ENCODE measurements at regions not wholly inside any gene's neighbourhood (a gene's known extent, or its start where the extent isn't known, plus 50 kb on each side); places are given as distances from the start of the nearest gene placed in this dataset.

GRCh38 chr2:171244466-171244969 lies 83.8 kb upstream of the TLK1 start:
- no peaks in the 10 kb centered on the region for H3K27me3 ChIP-seq (ENCODE audit: control insufficient read depth in 2 of 2, insufficient read depth in 2 of 2, low read length in 2 of 2)
- H3K9ac ChIP-seq (ENCODE audit: low read depth in 1 of 2, low read length in 2 of 2) = no peak overlapping the region
- H3K27ac ChIP-seq (ENCODE audit: low read depth in 2 of 2, low read length in 2 of 2) = no peak overlapping the region
- no peaks in the 10 kb centered on the region for H3K36me3 ChIP-seq (ENCODE audit: control insufficient read depth in 2 of 2, insufficient read depth in 2 of 2, low read length in 2 of 2)
- peaks cover 0 to 7% of the 10 kb centered on the region in 2 donors for H3K9me3 ChIP-seq (ENCODE audit: control insufficient read depth in 2 of 2, low read length in 2 of 2)
- H3K4me1 ChIP-seq (ENCODE audit: control insufficient read depth in 2 of 2, insufficient read depth in 2 of 2, low read length in 2 of 2) = no peaks in the 10 kb centered on the region
- H3K4me3 ChIP-seq (ENCODE audit: low read length in 2 of 2) = no peak overlapping the region

- Histone ChIP-seq H3K4me1 (ENCODE audit: control insufficient read depth in 2 of 2, insufficient read depth in 2 of 2, low read length in 2 of 2) (no peaks in the 10 kb centered on the region), H3K27me3 (ENCODE audit: control insufficient read depth in 2 of 2, insufficient read depth in 2 of 2, low read length in 2 of 2) (no peaks in the 10 kb centered on the region), H3K4me3 (ENCODE audit: low read length in 2 of 2) (no peak overlapping the region), H3K9ac (ENCODE audit: low read depth in 1 of 2, low read length in 2 of 2) (no peak overlapping the region), H3K9me3 (ENCODE audit: control insufficient read depth in 2 of 2, low read length in 2 of 2) (peaks cover 0 to 7% of the 10 kb centered on the region in 2 donors), H3K27ac (ENCODE audit: low read depth in 2 of 2, low read length in 2 of 2) (no peak overlapping the region), H3K36me3 (ENCODE audit: control insufficient read depth in 2 of 2, insufficient read depth in 2 of 2, low read length in 2 of 2) (no peaks in the 10 kb centered on the region)
These were observed 81.1 kb upstream of the TLK1 start for GRCh38 chr2:171241771-171242170.

- H3K27me3 ChIP-seq (ENCODE audit: control insufficient read depth in 2 of 2, insufficient read depth in 2 of 2, low read length in 2 of 2) = no peaks in the 10 kb centered on the region
- no peak overlapping the region for H3K9ac ChIP-seq (ENCODE audit: low read depth in 1 of 2, low read length in 2 of 2)
- no peak overlapping the region for H3K4me3 ChIP-seq (ENCODE audit: low read length in 2 of 2)
- no peaks in the 10 kb centered on the region for H3K9me3 ChIP-seq (ENCODE audit: control insufficient read depth in 2 of 2, low read length in 2 of 2)
- no peaks in the 10 kb centered on the region for H3K36me3 ChIP-seq (ENCODE audit: control insufficient read depth in 2 of 2, insufficient read depth in 2 of 2, low read length in 2 of 2)
- H3K4me1 ChIP-seq (ENCODE audit: control insufficient read depth in 2 of 2, insufficient read depth in 2 of 2, low read length in 2 of 2) = no peaks in the 10 kb centered on the region
- no peak overlapping the region for H3K27ac ChIP-seq (ENCODE audit: low read depth in 2 of 2, low read length in 2 of 2)
These were observed 78.3 kb upstream of the TLK1 start for GRCh38 chr2:171238946-171239345.

- Histone ChIP-seq H3K4me3 (ENCODE audit: low read length in 2 of 2) (no peak overlapping the region), H3K27ac (ENCODE audit: low read depth in 2 of 2, low read length in 2 of 2) (no peak overlapping the region), H3K4me1 (ENCODE audit: control insufficient read depth in 2 of 2, insufficient read depth in 2 of 2, low read length in 2 of 2) (no peaks in the 10 kb centered on the region), H3K36me3 (ENCODE audit: control insufficient read depth in 2 of 2, insufficient read depth in 2 of 2, low read length in 2 of 2) (no peaks in the 10 kb centered on the region), H3K9ac (ENCODE audit: low read depth in 1 of 2, low read length in 2 of 2) (no peak overlapping the region), H3K27me3 (ENCODE audit: control insufficient read depth in 2 of 2, insufficient read depth in 2 of 2, low read length in 2 of 2) (no peaks in the 10 kb centered on the region), H3K9me3 (ENCODE audit: control insufficient read depth in 2 of 2, low read length in 2 of 2) (no peaks in the 10 kb centered on the region)
These were observed 77.2 kb upstream of the TLK1 start for GRCh38 chr2:171237751-171238505.

- no peaks in the 10 kb centered on the region for H3K27me3 ChIP-seq (ENCODE audit: control insufficient read depth in 2 of 2, insufficient read depth in 2 of 2, low read length in 2 of 2)
These were observed 74.7 kb upstream of the TLK1 start for GRCh38 chr2:171235262-171235881.

DNA sequence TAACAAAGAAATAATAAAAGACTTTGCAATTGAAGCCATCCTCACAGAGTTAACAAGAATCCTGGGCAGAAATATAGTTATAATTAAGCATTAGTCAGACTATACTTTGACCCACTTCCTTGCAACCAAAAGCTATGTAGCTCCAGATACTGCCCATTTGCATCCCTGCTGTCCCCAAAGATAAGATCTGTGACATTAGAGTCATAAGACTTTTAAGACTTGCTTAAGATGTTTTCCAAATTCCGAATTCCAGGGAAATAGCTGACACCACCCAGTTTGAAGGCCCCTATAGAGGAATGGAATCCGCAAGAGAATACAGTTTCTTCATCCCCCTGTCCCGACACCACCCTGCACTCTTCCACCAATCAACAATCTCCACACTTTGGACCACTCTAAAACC lies 69.5 kb upstream of the TLK1 start:
- Histone ChIP-seq H3K9me3 (ENCODE audit: control insufficient read depth in 2 of 2, low read length in 2 of 2) (no peaks in the 10 kb centered on the region), H3K27ac (ENCODE audit: low read depth in 2 of 2, low read length in 2 of 2) (no peak overlapping the region), H3K27me3 (ENCODE audit: control insufficient read depth in 2 of 2, insufficient read depth in 2 of 2, low read length in 2 of 2) (no peaks in the 10 kb centered on the region)

More at GRCh38 chr2:171235262-171235881, 74.7 kb upstream of the TLK1 start:
- H3K36me3 ChIP-seq (ENCODE audit: control insufficient read depth in 2 of 2, insufficient read depth in 2 of 2, low read length in 2 of 2) = no peaks in the 10 kb centered on the region
- no peak overlapping the region for H3K27ac ChIP-seq (ENCODE audit: low read depth in 2 of 2, low read length in 2 of 2)
- no peak overlapping the region for H3K9ac ChIP-seq (ENCODE audit: low read depth in 1 of 2, low read length in 2 of 2)
- no peak overlapping the region for H3K4me3 ChIP-seq (ENCODE audit: low read length in 2 of 2)
- no peaks in the 10 kb centered on the region for H3K9me3 ChIP-seq (ENCODE audit: control insufficient read depth in 2 of 2, low read length in 2 of 2)
- no peaks in the 10 kb centered on the region for H3K4me1 ChIP-seq (ENCODE audit: control insufficient read depth in 2 of 2, insufficient read depth in 2 of 2, low read length in 2 of 2)

DNA sequence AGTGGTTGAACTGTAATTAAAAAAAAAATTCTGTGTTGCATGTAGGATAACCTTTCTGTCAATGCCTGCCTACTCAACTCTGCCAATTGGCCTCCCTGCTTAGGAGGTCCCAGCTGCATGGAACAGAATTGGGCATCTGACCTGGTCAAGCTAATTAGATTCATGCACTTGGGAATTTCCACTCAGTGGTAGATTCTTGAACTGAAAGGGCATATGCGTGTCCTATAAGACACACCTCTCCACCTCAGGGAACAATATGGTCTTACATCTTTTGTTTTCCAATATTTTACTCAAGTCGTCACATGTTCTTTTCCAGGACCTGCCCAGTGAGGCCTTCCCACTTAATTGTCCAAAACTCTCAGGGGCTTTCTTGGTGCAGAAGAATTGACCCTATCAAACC lies 68.1 kb upstream of the TLK1 start:
- no peak overlapping the region for H3K27ac ChIP-seq (ENCODE audit: low read depth in 2 of 2, low read length in 2 of 2)
- H3K9me3 ChIP-seq (ENCODE audit: control insufficient read depth in 2 of 2, low read length in 2 of 2) = no peaks in the 10 kb centered on the region
- H3K4me3 ChIP-seq (ENCODE audit: low read length in 2 of 2) = no peak overlapping the region
- no peaks in the 10 kb centered on the region for H3K36me3 ChIP-seq (ENCODE audit: control insufficient read depth in 2 of 2, insufficient read depth in 2 of 2, low read length in 2 of 2)
- no peaks in the 10 kb centered on the region for H3K4me1 ChIP-seq (ENCODE audit: control insufficient read depth in 2 of 2, insufficient read depth in 2 of 2, low read length in 2 of 2)
- H3K27me3 ChIP-seq (ENCODE audit: control insufficient read depth in 2 of 2, insufficient read depth in 2 of 2, low read length in 2 of 2) = no peaks in the 10 kb centered on the region
- no peak overlapping the region for H3K9ac ChIP-seq (ENCODE audit: low read depth in 1 of 2, low read length in 2 of 2)

More for the DNA sequence above, 69.5 kb upstream of the TLK1 start:
- Histone ChIP-seq H3K4me3 (ENCODE audit: low read length in 2 of 2) (no peak overlapping the region), H3K4me1 (ENCODE audit: control insufficient read depth in 2 of 2, insufficient read depth in 2 of 2, low read length in 2 of 2) (no peaks in the 10 kb centered on the region), H3K9ac (ENCODE audit: low read depth in 1 of 2, low read length in 2 of 2) (no peak overlapping the region), H3K36me3 (ENCODE audit: control insufficient read depth in 2 of 2, insufficient read depth in 2 of 2, low read length in 2 of 2) (no peaks in the 10 kb centered on the region)

DNA sequence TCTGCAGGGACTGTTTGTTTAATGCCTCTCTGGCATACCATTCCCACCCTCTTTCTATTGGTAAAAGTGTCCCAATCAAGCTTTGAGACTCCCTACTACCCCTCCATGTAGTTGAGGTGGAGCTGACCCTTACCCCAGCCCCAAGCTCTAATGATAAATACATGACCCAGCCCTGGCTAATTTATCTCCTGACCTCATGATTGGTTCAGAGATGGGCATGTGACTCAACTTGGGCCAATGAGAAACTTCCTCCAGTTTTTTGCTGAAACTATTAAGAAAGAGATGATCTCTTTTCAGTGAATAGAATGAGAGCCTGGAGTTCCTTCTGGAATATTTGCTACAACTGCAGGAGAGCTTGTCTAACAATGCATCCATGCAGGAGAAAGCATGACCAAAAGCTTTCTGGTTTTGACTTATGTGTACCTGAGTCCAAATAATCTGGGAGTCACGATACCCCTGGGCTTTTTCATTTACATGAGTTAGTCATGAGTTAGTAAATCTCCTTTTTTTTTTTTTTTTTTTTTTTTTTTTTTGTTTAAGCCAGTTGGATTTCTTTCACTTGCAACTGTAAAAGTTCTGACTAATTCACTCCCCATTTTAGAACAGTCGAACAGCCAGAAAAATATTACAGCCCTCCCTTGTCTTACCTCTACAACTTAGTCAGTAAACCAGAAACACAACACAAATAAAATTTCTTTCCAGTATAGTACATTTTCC lies 66.5 kb upstream of the TLK1 start:
- Histone ChIP-seq H3K27ac (ENCODE audit: low read depth in 2 of 2, low read length in 2 of 2) (no peak overlapping the region), H3K4me3 (ENCODE audit: low read length in 2 of 2) (no peak overlapping the region), H3K9me3 (ENCODE audit: control insufficient read depth in 2 of 2, low read length in 2 of 2) (no peaks in the 10 kb centered on the region), H3K36me3 (ENCODE audit: control insufficient read depth in 2 of 2, insufficient read depth in 2 of 2, low read length in 2 of 2) (no peaks in the 10 kb centered on the region), H3K4me1 (ENCODE audit: control insufficient read depth in 2 of 2, insufficient read depth in 2 of 2, low read length in 2 of 2) (no peaks in the 10 kb centered on the region), H3K9ac (ENCODE audit: low read depth in 1 of 2, low read length in 2 of 2) (no peak overlapping the region), H3K27me3 (ENCODE audit: control insufficient read depth in 2 of 2, insufficient read depth in 2 of 2, low read length in 2 of 2) (no peaks in the 10 kb centered on the region)

GRCh38 chr2:171226461-171226860 lies 65.8 kb upstream of the TLK1 start:
- Histone ChIP-seq H3K4me3 (ENCODE audit: low read length in 2 of 2) (no peak overlapping the region), H3K9me3 (ENCODE audit: control insufficient read depth in 2 of 2, low read length in 2 of 2) (no peaks in the 10 kb centered on the region), H3K27me3 (ENCODE audit: control insufficient read depth in 2 of 2, insufficient read depth in 2 of 2, low read length in 2 of 2) (no peaks in the 10 kb centered on the region), H3K9ac (ENCODE audit: low read depth in 1 of 2, low read length in 2 of 2) (no peak overlapping the region), H3K4me1 (ENCODE audit: control insufficient read depth in 2 of 2, insufficient read depth in 2 of 2, low read length in 2 of 2) (no peaks in the 10 kb centered on the region), H3K27ac (ENCODE audit: low read depth in 2 of 2, low read length in 2 of 2) (no peak overlapping the region), H3K36me3 (ENCODE audit: control insufficient read depth in 2 of 2, insufficient read depth in 2 of 2, low read length in 2 of 2) (no peaks in the 10 kb centered on the region)

GRCh38 chr2:171225989-171226388 lies 65.3 kb upstream of the TLK1 start:
- H3K9ac ChIP-seq (ENCODE audit: low read depth in 1 of 2, low read length in 2 of 2) = no peak overlapping the region
- H3K9me3 ChIP-seq (ENCODE audit: control insufficient read depth in 2 of 2, low read length in 2 of 2) = no peaks in the 10 kb centered on the region
- no peaks in the 10 kb centered on the region for H3K36me3 ChIP-seq (ENCODE audit: control insufficient read depth in 2 of 2, insufficient read depth in 2 of 2, low read length in 2 of 2)
- H3K4me1 ChIP-seq (ENCODE audit: control insufficient read depth in 2 of 2, insufficient read depth in 2 of 2, low read length in 2 of 2) = no peaks in the 10 kb centered on the region
- H3K27ac ChIP-seq (ENCODE audit: low read depth in 2 of 2, low read length in 2 of 2) = no peak overlapping the region
- no peaks in the 10 kb centered on the region for H3K27me3 ChIP-seq (ENCODE audit: control insufficient read depth in 2 of 2, insufficient read depth in 2 of 2, low read length in 2 of 2)
- H3K4me3 ChIP-seq (ENCODE audit: low read length in 2 of 2) = no peak overlapping the region

All from mucosa of rectum (tissue), 2 donors.